ENCODE measurements at regions not wholly inside any gene's neighbourhood (a gene's known extent, or its start where the extent isn't known, plus 50 kb on each side); places are given as distances from the start of the nearest gene placed in this dataset.
"Not testable (repeated sequence)": the region's sequence is repeated elsewhere in the genome, so short reads cannot be mapped to it uniquely, and the experiment has no call there.

- H3K4me1 ChIP-seq (ENCODE audit: control insufficient read depth, insufficient read depth, low read length): no peaks in the 10 kb centered on the region
- no peak overlapping the region for H3K9ac ChIP-seq (ENCODE audit: low read depth, low read length)
- H3K27ac ChIP-seq (ENCODE audit: low read depth, low read length): no peak overlapping the region
- H3K36me3 ChIP-seq (ENCODE audit: control insufficient read depth, insufficient read depth, low read length): no peaks in the 10 kb centered on the region
- no peaks in the 10 kb centered on the region for H3K27me3 ChIP-seq (ENCODE audit: control insufficient read depth, insufficient read depth, low read length)
- no peak overlapping the region for H3K4me3 ChIP-seq (ENCODE audit: low read depth, low read length)
- H3K9me3 ChIP-seq (ENCODE audit: control insufficient read depth, insufficient read depth, low read length): no peaks in the 10 kb centered on the region
These were observed 244.9 kb downstream of the SEMA3D start for GRCh38 chr7:84941936-84942335.

- Histone ChIP-seq H3K9me3 (ENCODE audit: control insufficient read depth, insufficient read depth, low read length) (no peaks in the 10 kb centered on the region), H3K9ac (ENCODE audit: low read depth, low read length) (no peak overlapping the region), H3K36me3 (ENCODE audit: control insufficient read depth, insufficient read depth, low read length) (no peaks in the 10 kb centered on the region), H3K27ac (ENCODE audit: low read depth, low read length) (no peak overlapping the region), H3K4me3 (ENCODE audit: low read depth, low read length) (no peak overlapping the region), H3K27me3 (ENCODE audit: control insufficient read depth, insufficient read depth, low read length) (no peaks in the 10 kb centered on the region), H3K4me1 (ENCODE audit: control insufficient read depth, insufficient read depth, low read length) (no peaks in the 10 kb centered on the region)
These were observed 245.6 kb downstream of the SEMA3D start for GRCh38 chr7:84941291-84941690.

- Histone ChIP-seq H3K4me3 (ENCODE audit: low read depth, low read length) (no peak overlapping the region), H3K4me1 (ENCODE audit: control insufficient read depth, insufficient read depth, low read length) (no peaks in the 10 kb centered on the region), H3K9ac (ENCODE audit: low read depth, low read length) (no peak overlapping the region), H3K36me3 (ENCODE audit: control insufficient read depth, insufficient read depth, low read length) (no peaks in the 10 kb centered on the region), H3K27ac (ENCODE audit: low read depth, low read length) (no peak overlapping the region), H3K27me3 (ENCODE audit: control insufficient read depth, insufficient read depth, low read length) (no peaks in the 10 kb centered on the region), H3K9me3 (ENCODE audit: control insufficient read depth, insufficient read depth, low read length) (no peaks in the 10 kb centered on the region)
These were observed 247.0 kb downstream of the SEMA3D start for GRCh38 chr7:84939888-84940287.

- Histone ChIP-seq H3K9ac (ENCODE audit: low read depth, low read length) (no peak overlapping the region), H3K4me1 (ENCODE audit: control insufficient read depth, insufficient read depth, low read length) (no peaks in the 10 kb centered on the region), H3K36me3 (ENCODE audit: control insufficient read depth, insufficient read depth, low read length) (no peaks in the 10 kb centered on the region), H3K9me3 (ENCODE audit: control insufficient read depth, insufficient read depth, low read length) (no peaks in the 10 kb centered on the region), H3K4me3 (ENCODE audit: low read depth, low read length) (no peak overlapping the region), H3K27ac (ENCODE audit: low read depth, low read length) (no peak overlapping the region), H3K27me3 (ENCODE audit: control insufficient read depth, insufficient read depth, low read length) (no peaks in the 10 kb centered on the region)
These were observed 247.4 kb downstream of the SEMA3D start for GRCh38 chr7:84939442-84939841.

- 0 out of 2 replicates have a peak, but pooled peaks cover 5% of the 10 kb centered on the region for H3K4me1 ChIP-seq (ENCODE audit: control insufficient read depth, insufficient read depth, low read length)
- no peaks in the 10 kb centered on the region for H3K36me3 ChIP-seq (ENCODE audit: control insufficient read depth, insufficient read depth, low read length)
- H3K4me3 ChIP-seq (ENCODE audit: low read depth, low read length): no peak overlapping the region
- no peak overlapping the region for H3K9ac ChIP-seq (ENCODE audit: low read depth, low read length)
- no peaks in the 10 kb centered on the region for H3K27me3 ChIP-seq (ENCODE audit: control insufficient read depth, insufficient read depth, low read length)
- H3K9me3 ChIP-seq (ENCODE audit: control insufficient read depth, insufficient read depth, low read length): no peaks in the 10 kb centered on the region
- no peak overlapping the region for H3K27ac ChIP-seq (ENCODE audit: low read depth, low read length)
These were observed 262.5 kb downstream of the SEMA3D start for GRCh38 chr7:84924353-84924752.

- no peaks in the 10 kb centered on the region for H3K36me3 ChIP-seq (ENCODE audit: control insufficient read depth, insufficient read depth, low read length)
- no peaks in the 10 kb centered on the region for H3K9me3 ChIP-seq (ENCODE audit: control insufficient read depth, insufficient read depth, low read length)
- H3K27ac ChIP-seq (ENCODE audit: low read depth, low read length): no peak overlapping the region
- H3K9ac ChIP-seq (ENCODE audit: low read depth, low read length): no peak overlapping the region
- 0 out of 2 replicates have a peak, but pooled peaks cover 5% of the 10 kb centered on the region for H3K4me1 ChIP-seq (ENCODE audit: control insufficient read depth, insufficient read depth, low read length)
- no peaks in the 10 kb centered on the region for H3K27me3 ChIP-seq (ENCODE audit: control insufficient read depth, insufficient read depth, low read length)
- no peak overlapping the region for H3K4me3 ChIP-seq (ENCODE audit: low read depth, low read length)
These were observed 263.5 kb downstream of the SEMA3D start for GRCh38 chr7:84923348-84923747.

GRCh38 chr7:84921154-84921553 is 265.7 kb downstream of the SEMA3D start:
- Histone ChIP-seq H3K4me1 (ENCODE audit: control insufficient read depth, insufficient read depth, low read length) (no peaks in the 10 kb centered on the region), H3K36me3 (ENCODE audit: control insufficient read depth, insufficient read depth, low read length) (no peaks in the 10 kb centered on the region), H3K27ac (ENCODE audit: low read depth, low read length) (no peak overlapping the region)

GRCh38 chr7:84916973-84917372 is 269.9 kb downstream of the SEMA3D start:
- H3K9ac ChIP-seq (ENCODE audit: low read depth, low read length); H3K36me3 ChIP-seq (ENCODE audit: control insufficient read depth, insufficient read depth, low read length); H3K4me3 ChIP-seq (ENCODE audit: low read depth, low read length); H3K9me3 ChIP-seq (ENCODE audit: control insufficient read depth, insufficient read depth, low read length); H3K27ac ChIP-seq (ENCODE audit: low read depth, low read length); H3K27me3 ChIP-seq (ENCODE audit: control insufficient read depth, insufficient read depth, low read length): not testable (repeated sequence)
- peaks cover 22% of the 10 kb centered on the region for H3K4me1 ChIP-seq (ENCODE audit: control insufficient read depth, insufficient read depth, low read length)

More at GRCh38 chr7:84921154-84921553, 265.7 kb downstream of the SEMA3D start:
- no peaks in the 10 kb centered on the region for H3K9me3 ChIP-seq (ENCODE audit: control insufficient read depth, insufficient read depth, low read length)
- no peak overlapping the region for H3K4me3 ChIP-seq (ENCODE audit: low read depth, low read length)
- no peak overlapping the region for H3K9ac ChIP-seq (ENCODE audit: low read depth, low read length)
- H3K27me3 ChIP-seq (ENCODE audit: control insufficient read depth, insufficient read depth, low read length): no peaks in the 10 kb centered on the region

- Histone ChIP-seq H3K9me3 (ENCODE audit: control insufficient read depth, insufficient read depth, low read length) (no peaks in the 10 kb centered on the region), H3K4me3 (ENCODE audit: low read depth, low read length) (no peak overlapping the region), H3K9ac (ENCODE audit: low read depth, low read length) (no peak overlapping the region), H3K36me3 (ENCODE audit: control insufficient read depth, insufficient read depth, low read length) (no peaks in the 10 kb centered on the region), H3K27ac (ENCODE audit: low read depth, low read length) (no peak overlapping the region), H3K27me3 (ENCODE audit: control insufficient read depth, insufficient read depth, low read length) (no peaks in the 10 kb centered on the region), H3K4me1 (ENCODE audit: control insufficient read depth, insufficient read depth, low read length) (peaks cover 29% of the 10 kb centered on the region)
These were observed 270.7 kb downstream of the SEMA3D start for GRCh38 chr7:84916161-84916560.

GRCh38 chr7:84914598-84914997 is 272.3 kb downstream of the SEMA3D start:
- no peaks in the 10 kb centered on the region for H3K9me3 ChIP-seq (ENCODE audit: control insufficient read depth, insufficient read depth, low read length)
- no peak overlapping the region for H3K27ac ChIP-seq (ENCODE audit: low read depth, low read length)
- H3K4me1 ChIP-seq (ENCODE audit: control insufficient read depth, insufficient read depth, low read length): peaks cover 33% of the 10 kb centered on the region
- no peak overlapping the region for H3K9ac ChIP-seq (ENCODE audit: low read depth, low read length)
- H3K4me3 ChIP-seq (ENCODE audit: low read depth, low read length): no peak overlapping the region
- no peaks in the 10 kb centered on the region for H3K36me3 ChIP-seq (ENCODE audit: control insufficient read depth, insufficient read depth, low read length)
- H3K27me3 ChIP-seq (ENCODE audit: control insufficient read depth, insufficient read depth, low read length): no peaks in the 10 kb centered on the region

- no peaks in the 10 kb centered on the region for H3K9me3 ChIP-seq (ENCODE audit: control insufficient read depth, insufficient read depth, low read length)
- no peak overlapping the region for H3K9ac ChIP-seq (ENCODE audit: low read depth, low read length)
- peak overlapping the region; percentile 32 for H3K27ac ChIP-seq (ENCODE audit: low read depth, low read length)
- H3K4me3 ChIP-seq (ENCODE audit: low read depth, low read length): no peak overlapping the region
- H3K27me3 ChIP-seq (ENCODE audit: control insufficient read depth, insufficient read depth, low read length): no peaks in the 10 kb centered on the region
- no peaks in the 10 kb centered on the region for H3K36me3 ChIP-seq (ENCODE audit: control insufficient read depth, insufficient read depth, low read length)
- H3K4me1 ChIP-seq (ENCODE audit: control insufficient read depth, insufficient read depth, low read length): peaks cover 33% of the 10 kb centered on the region
These were observed 273.1 kb downstream of the SEMA3D start for GRCh38 chr7:84913731-84914130.
